HS-5 (cell line): ENCODE measurements at regions not wholly inside any gene's neighbourhood (a gene's known extent, or its start where the extent isn't known, plus 50 kb on each side); places are given as distances from the start of the nearest gene placed in this dataset.
A peak's percentile ranks its signal among the peaks of the same experiment; 100 is the strongest.

Experiments used
- DNase-seq: peaks from one replicate; pipeline ENCODE4 v3.0.0-alpha.2; 2012; ENCODE audit warnings: low read depth

DNA sequence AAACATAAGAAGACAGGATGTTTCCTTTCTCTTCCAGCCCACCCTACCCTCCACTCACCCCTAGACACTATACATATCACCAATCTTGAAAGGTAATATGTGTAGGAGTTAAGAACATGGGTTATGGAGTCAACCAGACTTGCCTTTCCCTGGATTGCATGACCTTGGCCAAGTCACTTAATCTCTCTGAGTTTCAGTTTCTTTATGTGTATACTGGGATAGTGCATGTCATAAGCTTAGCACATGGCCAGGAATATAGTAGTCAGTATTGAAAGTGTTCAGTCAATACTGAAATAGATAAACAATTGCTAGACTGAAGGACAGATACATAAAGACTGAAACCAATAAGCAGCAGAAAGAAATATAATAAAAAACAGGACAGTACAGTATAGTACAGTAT lies 283.2 kb upstream of the STT3B start:
- DNase-seq = no peak

DNA sequence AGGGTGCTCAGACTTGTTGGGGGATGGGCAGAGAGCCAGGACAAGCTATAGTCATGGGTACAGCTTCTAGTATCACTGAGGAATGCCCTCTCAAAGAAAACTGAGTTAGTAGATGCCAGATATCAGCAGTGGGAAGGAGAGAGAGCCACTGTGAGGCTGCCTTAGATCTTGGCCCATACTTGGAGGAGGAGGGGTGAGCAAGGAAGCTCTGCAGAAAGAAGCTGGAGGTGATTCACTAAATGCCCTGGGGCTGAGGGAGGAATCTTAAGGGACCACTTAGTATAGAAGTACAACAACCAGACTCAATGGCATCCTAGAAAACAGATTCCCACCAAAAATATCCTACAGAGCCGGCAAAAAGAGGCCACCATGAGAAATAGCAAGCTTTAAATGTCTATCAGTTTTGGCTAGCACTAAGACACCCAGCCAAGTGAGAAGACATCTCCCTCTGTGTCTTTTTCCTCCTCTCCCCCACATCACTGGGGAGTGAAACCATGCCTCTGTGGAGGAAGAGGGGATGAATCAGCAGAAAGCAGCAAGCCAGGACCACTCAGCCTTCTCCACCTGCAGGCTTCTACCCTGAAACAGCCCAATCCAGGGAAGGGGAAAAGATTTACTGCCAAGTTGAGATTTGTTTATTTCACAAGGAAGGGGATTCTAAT lies 282.5 kb upstream of the STT3B start:
- DNase-seq = no peak

DNA sequence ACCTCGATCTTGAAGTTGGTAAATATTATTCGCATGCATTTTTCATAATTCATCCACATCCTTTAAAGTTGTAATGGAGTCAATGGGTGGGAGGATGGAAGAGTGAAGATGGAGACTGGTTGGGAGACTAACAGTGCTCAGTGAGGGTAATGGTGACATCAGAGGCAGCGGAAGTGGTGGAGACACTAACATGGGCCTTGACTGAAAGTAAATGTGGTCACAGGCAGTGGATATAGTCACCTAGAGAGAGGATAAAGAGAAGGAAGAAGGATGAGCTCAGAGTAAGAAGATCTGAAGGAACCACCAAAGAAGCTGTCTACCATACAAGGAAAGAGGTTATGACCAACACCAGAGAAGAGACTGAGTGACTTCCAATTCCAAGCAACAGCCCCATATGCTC lies 281.6 kb upstream of the STT3B start:
- no peak for DNase-seq

DNA sequence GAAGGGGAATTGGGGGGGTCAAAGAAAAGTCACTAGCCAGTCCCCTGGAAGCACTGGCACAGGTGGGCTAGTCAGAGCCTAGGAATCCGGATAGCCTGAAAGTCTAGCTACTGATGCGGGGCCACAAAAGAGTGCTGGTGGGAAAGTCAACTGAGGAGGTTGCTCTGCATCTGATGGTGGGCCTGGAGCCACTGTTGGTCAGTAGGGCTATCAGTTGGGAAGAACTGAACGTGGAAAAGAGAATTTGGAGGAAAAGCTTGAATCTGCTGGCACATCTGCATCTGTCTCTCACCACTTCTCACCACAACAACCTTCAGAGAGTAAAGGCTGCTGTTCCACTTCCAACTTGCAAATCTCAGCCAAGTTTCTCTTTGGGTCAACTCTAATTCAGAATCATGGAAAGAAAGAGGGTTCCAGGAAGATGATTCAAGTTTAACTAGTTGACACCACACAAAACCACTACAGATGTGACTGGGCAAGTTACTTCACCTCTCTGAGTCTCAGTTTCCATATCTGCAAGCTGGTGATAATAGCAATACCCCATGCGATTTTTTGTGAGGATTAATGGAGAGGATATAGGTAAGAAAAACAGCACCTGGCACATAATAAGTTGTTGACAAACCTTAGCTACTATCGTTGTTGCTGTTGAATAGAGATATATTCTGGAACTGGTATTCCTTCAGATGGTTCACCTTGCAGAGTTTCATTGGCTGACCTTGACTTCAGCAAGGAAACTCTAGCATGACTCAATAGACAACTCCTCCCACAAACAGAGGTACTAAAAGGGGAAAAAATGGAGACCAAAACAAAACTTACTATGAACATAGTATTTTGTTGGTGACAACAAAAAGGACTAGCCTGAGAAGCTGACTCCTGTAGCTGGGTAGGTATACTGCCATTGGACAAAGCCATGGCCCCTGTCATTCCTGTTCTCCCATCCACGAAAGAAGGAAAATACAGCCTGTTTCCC lies 280.2 kb upstream of the STT3B start:
- no peak for DNase-seq

DNA sequence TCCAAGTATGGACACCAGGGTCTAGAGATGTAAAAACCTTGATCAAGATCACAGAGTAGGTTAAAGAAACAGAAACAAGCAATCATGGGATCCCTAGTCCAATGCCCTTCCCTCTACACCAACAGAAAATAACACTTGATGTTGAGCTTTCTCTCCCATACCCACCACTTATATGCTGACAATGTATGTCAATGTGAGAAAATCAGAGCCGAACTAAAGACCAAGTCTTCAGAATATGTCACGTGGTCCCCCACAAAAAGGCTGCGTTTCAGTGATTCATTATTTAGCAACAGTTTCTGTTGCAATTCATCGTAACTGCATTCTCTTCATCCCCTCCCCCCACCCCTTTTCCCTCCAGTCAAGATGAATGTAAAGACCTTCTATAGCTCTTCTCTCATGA lies 278.9 kb upstream of the STT3B start:
- peak; percentile 20 for DNase-seq

DNA sequence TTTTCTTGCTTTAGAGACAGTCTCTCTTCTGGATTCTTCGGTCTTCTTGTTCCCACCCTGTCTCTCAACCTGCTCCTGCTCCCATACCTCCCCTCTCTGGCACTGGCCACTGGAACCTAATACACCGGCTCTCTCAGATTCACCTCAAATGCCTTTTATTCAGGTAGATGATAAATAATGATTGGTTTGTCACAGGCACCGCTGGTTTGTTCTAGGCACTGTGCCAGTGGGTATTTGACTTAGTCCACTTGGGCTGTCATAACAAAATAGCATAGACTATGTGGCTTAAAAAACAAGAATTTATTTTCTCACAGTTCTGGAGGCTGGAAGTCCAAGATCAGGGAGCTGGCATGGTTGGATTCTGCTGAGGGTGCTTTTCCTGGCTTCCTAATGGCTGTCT lies 278.2 kb upstream of the STT3B start:
- DNase-seq = no peak

DNA sequence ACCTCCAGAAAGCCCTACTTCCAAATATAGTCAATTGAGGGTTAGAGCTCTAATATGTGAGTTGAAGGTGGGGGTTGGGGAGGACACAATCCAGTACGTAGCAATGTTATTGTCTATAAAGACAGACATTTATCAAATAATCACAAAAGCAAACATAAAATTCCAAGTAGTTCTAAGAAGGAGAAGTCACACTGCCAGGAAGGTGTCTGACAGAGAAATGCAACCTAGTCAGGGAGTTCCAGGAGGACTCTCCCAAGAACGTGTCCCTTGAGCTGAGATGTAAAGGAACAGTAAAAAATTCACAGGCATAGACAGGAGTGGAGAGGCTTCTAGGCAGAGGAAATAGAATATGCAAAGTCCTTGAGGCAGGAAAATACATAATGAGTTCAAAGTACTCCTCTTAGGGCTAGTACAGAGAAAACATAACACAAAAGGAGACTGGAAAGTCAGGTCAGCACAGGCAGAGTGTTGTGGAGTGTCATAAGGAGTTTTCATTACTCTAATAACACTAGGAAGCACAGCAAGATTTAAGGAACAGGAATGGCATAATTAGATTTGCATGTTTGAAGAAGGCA lies 277.6 kb upstream of the STT3B start:
- no peak for DNase-seq

DNA sequence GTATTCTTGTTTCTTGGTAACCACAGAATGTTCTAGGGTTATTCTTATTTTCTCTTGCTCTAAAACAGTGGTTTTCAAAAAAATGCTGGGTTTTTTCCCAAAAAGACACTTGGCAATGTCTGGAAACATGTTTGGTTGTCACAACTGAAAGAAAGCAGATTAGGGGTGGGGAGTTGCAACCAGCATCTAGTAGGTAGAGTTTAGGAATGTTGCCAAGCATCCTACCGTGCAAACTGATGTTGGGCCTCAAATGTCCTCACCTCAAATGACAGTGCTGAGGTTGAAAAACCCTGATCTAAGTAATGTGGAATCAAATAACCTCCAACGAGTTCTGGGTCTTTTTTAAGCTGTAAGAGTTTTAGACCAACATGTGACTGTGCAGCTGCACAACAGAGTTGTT lies 270.5 kb upstream of the STT3B start:
- DNase-seq = no peak

DNA sequence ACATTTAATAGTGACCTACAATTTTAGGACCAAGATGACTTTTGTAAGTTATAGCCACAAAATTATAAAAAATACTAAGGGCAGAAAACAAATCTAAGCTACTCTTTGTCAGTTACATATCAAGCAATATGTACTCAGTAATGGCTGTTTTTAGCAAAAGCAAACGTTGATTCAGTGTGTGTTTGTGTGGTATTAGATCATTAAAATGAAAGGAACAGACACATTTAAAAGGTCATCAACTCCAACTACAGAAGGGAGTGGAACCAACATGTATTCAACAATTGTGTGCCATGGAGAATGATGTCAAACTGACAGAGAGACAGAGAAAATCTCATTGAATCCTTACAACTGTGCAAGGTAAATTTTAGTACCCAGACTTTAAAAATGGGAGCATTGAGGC lies 268.8 kb upstream of the STT3B start:
- no peak for DNase-seq

DNA sequence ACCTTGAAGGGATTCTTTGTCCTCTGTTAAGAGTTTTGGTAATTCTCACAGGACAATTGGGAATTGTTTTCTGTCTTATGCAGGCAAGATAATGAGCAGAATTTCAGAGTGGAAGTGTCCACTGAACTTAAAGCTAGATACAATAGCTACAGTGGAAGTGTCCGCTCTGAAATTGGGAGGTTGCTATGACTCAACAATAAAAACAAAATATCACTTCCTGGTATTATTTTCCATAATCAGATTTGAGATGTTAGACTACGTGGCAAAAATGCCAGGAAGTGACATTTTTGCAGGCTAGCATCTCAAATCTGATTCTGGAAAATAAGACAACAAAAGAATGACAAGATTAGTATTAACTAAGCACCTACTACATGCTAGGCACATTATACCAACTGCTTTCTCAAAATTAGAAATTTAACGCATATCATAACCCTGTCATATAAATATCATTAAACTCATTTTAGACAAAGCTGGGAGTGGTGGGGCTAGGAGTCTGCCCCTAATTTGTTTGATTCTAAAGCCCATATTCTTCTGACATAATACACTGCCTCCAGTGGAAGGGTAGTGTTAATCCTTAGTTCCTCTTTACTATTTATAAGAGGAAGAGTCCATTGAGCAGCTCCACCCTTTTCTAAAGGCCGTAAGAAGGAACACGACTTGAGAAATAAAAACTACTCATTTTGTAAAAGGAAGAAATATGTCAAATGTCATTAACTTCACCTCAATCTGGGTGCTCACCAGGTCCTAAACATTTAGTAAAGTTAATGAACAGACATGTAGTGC lies 266.9 kb upstream of the STT3B start:
- no peak for DNase-seq

DNA sequence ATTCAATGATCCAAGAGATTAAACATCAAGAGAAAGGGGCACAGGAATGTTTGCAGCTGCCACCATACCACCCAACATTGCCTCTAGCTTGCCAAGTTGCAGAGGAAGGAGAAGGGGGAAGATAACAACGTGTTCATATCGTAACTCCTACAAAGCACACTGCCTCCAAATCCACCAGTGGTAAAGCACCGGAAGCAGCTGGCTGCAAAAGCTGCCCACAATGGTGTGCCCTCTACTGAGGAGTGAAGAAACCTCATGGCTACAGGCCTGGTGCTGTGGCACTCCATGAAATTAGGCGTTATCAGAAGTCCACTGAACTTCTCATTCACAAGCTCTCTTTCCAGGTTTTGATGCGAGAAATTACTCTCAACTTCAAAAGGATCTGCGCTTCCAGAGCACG lies 263.9 kb upstream of the STT3B start:
- no peak for DNase-seq

DNA sequence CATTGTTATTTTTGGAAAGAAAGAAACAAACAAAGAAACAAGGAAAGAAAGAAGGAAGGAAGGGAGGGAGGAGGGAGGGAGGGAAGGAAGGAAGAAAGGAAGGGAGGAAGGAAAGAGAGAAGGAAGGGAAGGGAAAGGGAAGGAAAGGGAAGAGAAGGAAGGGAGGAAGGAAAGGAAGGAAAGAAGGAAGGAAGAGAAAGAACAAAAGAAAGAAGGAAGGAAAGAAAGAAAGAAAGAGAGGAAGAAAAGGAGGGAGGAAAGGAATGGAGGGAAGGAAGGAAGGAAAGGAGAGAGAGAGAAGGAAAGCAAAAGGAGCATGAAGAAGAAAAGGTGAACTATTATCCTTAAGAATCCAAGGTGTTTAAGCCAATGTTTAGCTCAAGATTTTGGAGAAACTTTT lies 262.7 kb upstream of the STT3B start:
- no peak for DNase-seq

DNA sequence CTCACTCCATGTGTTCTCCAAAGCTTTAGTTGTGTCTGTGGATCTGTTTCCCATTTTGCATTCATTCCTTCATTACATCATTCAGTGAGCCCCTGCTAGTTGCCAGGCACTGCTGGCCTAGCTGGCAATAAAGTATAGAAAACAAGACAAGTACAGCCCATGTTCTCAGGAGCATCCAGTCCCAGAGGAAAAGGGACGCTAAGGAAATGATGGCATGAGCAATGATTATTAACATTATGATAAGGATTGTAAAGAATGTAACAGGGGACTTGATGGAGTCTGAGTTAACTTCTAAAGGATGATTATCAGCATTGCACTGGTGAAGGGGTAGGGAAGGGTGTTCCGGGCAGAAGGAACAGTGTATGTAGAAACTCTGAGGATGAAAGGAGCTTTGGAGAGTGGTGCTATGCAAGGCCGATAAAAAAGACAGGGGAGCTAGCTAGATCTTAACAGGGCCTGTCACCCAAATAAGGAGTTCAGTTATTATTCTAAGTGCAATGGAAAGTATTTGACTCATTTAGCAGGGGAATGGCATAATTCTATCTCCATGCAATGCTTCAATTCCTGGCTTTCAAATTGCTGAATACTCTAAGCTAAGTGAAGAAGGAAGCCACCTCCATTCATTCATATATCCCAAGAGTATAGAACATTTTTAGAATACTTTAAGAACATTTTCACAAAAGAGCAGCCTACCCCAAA lies 258.2 kb upstream of the STT3B start:
- DNase-seq = no peak

DNA sequence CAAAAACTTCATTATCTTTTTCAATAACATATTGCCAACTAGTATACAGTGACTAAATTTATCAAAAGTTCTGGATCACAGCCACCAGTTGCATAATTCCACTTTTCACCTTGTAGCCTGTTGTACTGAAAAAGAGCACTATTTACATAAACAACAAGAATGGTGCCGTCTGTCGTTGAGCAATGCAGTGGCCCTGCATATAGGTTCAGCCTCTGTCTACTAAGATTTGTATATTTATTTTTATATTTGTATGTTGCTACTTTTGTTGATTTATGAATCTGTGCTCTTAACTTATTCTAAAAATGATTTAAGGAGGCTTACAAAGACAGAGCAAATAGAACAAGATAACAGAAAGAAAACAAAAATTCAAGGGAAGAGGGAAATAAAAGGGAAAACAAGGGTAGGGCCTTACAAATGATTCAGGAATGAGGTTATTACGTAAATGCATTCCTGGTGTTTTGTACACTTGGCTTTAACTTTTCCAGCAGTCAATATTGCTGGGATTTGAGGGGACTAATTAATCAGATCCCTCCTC lies 257.6 kb upstream of the STT3B start:
- DNase-seq = peak; percentile 50

DNA sequence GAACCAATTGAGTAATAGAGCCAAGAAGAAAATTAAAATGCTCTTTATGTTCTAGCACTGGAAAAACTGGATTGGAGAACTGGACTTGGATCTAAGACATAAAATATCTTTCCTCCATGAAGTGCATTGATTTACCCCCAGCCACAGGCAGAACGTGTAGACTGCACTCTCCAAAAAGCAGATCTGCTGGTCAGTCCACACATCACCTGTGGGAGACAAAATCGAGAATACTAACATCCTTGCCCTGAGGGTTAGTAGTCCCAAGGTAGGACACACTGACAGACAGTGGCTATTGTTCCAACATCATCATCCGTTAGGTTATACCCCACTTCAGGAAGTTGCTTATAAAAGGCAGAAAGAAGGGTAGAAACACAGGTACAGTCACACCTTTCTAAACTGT lies 257.1 kb upstream of the STT3B start:
- no peak for DNase-seq

DNA sequence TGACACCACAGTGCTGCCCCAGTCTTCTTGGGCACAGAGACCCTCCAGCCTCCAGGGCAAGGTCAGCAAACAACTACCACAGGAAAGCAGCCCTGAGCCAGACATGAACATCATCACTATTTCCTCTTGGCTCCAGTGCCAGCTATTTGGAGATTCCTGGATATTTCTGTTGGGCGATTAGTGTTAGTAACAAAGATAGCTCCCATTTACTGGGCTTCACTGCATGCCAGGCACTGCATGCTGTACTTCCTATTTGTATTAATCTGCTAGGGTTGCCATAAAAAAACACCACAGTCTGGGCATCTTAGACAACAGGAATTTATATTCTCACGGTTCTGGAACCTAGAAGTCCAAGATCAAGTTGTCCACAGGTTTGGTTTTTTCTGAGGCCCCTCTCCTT lies 255.1 kb upstream of the STT3B start:
- DNase-seq = no peak

DNA sequence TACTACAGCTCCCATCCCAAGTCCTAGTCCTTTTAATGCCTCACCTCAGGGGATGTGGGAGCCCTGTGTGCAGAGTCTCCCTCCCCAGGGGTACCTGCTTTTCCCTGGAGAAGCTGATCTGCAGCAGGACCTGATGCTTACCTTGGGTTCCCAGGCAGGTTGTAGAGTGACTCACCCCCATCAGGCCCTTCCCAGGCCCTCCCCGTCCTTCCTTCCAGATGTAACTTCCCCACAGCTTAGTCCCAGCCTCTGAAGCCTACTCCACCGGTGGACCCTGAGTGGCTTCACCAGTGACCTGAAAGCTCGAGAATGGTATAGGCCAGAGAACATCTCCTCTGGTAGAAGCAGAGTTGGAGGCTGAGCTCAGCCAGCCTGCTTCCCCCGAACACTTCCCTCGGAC lies 254.2 kb upstream of the STT3B start:
- no peak for DNase-seq

DNA sequence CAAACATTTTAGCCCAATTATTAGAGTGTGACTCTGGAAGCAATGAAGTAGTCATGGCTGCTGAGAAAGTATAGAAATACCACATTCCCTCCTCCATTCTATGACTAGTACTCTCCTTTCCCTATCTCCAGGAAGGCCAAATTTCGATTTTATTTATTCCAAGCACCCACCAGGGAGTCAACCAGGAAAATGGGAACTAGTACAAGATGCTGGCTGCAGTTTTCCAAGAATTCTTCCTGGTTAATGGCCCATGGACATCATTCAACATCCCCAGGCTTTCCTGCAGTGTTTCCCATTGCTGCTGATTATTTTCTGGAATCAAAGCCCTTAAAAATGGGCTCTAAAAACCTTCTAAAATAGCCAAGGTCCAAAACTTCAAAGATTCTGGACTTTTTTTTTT lies 247.9 kb upstream of the STT3B start:
- no peak for DNase-seq

DNA sequence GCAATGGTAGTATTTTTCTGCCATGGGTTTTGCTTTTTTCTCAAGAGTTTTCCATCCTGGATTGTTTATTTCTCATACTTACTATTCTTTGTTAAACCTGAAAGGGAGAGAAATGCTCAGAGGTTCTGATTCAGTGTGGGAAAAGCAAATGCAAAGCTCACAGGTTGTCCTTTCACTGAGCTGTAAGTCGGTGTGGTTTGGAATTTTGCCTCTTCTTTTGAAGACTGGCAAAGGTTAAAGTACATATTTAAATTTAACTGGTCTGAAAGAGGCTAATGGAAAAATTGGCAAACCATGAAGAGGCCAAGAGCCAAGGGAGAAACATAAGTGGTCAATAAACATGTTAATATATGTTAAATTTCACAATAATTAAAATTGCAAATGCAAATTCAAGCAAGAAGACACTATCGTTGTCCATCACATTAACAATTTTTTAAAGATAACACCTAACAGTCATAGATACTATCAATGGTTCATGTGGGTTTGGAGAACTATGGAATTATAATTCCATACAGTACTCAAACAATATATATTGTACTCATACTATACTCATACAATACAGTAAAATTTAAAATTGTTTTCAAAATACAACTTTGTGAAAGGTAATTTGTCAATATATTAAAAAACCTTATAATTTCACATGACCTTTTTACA lies 246.8 kb upstream of the STT3B start:
- no peak for DNase-seq

DNA sequence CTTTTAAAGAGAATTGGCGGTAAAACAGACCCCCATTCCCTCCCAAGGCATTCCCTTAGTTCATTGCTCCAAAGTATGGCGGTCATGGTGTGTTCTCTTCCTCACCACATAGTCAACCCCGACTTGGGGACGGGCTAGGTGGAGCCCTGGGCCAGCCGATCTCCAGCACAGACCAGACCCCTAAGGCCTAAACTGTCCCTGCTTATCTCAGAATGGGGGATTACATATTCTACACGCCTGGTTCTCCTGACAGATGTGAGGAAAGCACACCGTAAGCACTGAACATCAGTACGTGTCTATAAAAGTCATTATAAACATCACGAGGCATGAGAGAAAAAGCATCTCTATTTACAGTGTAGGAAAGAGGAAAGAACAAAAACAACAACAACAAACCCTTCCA lies 244.5 kb upstream of the STT3B start:
- DNase-seq = no peak

DNA sequence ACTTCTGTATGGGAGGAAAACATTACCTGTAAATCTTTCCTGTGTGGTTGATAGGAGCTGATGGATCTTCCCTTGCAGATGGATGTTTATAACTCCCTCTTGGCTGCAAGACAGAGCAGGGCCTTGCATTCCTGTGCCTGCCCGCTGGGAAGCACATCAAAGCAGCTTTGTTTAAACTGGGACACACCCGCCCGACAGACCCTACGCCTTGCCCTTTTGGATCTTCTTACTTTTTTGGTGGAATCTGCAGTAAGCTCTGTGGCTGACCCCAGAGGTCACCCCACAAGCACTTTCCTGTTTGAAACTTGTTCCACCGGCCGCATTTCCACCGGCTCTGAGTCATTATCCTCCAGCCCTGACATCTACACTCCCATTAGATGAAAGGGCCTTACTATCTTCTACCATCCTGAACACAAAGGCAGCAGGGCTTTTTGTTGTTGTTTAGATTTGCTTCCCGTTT lies 244.1 kb upstream of the STT3B start:
- no peak for DNase-seq
